NCI-H1105 treated with DMSO at 0.1 percent for 48 hours (cell line): ENCODE measurements at regions not wholly inside any gene's neighbourhood (a gene's known extent, or its start where the extent isn't known, plus 50 kb on each side); places are given as distances from the start of the nearest gene placed in this dataset.

Experiments used
- DNase-seq: peaks from one replicate; lab custom pipeline; 2025; lab: John Stamatoyannopoulos, UW

DNA sequence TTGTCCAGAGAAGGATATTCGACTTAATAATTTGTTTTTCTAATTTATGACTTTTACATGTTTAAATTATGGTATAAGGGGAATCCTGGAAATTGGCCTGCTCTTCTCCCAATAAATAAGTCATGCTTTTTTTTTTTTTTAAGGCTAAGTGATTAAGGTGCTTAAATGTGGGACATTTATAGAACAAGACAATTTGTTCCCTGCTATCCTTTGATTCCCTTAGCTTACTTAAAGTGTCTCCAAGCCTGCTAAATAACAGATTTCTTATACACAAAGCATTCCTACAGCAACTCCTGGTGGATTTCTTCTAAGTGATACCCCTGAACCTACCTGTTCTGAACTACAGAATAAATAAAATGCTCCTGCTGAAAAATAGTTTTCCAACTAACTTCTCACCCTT is 233.0 kb upstream of the UGT8 start:
- DNase-seq, result no peak

DNA sequence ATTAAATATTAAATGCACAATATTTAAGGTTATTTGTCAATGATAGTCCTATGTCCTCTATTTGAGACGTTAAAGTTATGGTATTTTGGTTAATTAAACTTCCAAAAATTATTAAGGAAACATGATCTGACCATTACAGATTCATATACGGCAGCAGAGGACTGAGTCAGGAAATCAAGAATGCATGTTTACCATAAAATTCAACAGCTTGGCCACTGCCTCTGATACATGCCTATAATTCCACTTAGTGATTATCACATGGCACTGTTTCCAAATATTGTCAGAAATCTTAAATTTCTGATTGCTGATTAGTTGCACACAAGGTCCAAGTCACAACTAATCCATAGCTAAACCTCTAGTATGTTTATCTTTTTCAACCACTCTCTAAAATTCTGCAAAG is 232.2 kb upstream of the UGT8 start:
- no peak for DNase-seq

DNA sequence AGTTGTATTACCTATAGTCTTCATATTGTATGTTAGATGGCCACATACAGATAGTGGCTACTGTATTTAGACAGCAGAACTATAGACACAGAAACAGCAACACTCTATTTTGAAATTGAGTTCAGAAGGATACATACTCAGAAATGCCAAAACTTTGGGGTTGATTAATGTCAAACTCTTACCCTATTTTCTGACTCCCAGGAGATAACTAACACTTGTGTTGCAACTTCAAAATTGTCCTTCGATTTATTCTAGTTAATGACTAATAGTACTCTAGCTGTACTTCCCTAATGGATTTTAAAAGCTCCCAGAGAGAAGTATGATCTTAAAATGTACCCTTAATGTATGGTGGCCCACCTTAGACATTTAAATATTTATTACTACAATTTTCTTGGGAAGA is 229.9 kb upstream of the UGT8 start:
- DNase-seq, result no peak

DNA sequence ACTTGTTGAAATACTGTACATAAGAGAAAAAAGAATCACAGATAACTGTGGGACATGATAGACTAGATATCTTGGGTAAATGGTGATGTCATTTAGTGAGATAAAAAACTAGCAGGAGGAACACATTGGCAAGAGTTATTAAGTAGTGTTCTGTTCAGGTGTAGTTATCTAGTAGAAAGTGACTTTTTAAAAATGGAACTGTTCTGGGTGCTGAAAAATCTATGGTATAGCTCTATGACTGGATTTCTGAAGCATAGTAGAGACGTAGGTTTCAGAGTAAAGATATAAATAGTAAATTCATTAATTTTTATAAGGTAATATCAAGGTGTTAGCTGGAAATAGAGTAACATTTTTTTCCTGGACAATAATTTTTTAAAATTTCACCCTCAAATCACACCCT is 225.1 kb upstream of the UGT8 start:
- DNase-seq, result no peak

DNA sequence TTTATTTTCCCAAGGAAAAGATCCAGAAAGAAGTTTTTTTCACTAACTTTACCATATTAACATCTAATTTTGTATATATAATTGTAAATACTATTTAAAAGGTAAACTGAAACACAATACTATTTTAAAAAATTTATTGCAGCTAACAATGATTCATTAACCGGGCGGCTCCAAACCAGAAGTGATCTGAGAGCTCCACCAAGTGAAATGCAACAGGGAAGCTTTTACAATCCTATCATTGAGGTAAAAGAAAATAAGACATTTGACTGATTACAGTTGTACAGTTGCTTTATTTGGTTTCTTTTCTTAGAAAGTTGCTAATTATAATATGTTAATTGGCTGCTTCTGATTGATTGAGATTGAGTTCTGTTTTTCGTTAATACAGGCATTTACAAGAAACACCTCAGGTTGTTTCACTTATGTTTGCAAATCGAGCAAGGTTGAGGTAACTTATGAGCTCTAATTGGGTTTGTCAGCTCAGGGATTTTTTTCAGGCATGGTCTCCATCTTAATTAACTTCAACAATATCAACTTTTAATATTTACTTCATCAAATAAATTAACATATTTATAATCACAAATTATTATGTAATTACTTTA is 220.2 kb upstream of the UGT8 start:
- DNase-seq, result no peak

DNA sequence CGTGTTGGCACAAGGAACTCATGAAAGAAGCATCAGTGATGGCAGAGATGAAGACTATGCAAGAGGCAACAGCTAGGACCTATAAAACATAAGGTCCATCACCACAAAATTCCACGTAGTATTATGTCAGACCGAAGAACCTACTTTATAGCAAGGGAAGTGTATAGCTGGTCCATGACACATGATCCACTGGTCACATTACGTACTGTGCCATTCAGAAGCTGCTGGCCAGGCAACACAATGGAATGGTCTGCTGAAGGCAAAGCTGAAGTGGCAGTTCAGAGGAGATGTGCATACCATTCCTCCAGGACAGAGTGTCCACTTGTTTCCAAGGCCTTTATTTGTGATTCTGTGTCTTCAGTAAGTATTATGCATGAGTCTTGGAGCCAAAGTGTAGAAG is 215.5 kb upstream of the UGT8 start:
- DNase-seq, result no peak

DNA sequence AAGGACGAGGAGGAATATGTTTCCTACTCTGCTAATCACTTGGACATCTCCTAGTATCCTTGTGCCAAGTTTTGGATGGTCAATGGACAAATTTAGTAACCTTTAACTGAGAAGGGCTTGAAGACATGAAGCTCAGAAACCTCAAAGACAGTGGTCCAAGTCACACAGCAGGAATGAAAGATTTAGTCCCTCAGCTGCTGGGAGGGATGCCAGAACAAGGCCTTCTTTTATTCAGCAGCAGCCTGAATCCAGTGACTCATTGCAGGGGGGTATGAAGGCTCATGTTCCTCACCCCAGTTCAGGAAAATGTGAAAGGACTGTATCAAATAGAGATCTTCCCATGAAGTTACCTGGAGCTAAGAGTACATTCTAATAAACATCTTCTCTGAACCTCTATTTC is 214.9 kb upstream of the UGT8 start:
- no peak for DNase-seq

DNA sequence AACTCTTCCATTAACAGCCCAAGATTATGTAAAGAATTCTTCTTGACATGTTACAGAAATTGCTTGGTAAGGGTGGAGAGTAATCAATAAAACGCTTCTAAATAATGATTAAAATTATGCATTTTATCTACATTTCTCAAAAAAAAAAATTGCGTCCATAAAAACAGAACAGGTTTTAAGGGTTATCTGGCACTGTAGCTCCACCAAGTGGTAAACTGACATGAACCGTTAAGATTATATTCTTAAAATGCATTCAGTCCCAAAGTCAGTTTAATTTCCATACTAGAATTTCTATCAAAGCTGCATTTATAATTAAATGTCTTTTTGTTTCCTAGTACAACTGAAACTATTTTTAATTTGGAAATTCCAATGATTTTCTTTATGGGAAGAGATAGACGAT is 214.0 kb upstream of the UGT8 start:
- peak; percentile 16 for DNase-seq

DNA sequence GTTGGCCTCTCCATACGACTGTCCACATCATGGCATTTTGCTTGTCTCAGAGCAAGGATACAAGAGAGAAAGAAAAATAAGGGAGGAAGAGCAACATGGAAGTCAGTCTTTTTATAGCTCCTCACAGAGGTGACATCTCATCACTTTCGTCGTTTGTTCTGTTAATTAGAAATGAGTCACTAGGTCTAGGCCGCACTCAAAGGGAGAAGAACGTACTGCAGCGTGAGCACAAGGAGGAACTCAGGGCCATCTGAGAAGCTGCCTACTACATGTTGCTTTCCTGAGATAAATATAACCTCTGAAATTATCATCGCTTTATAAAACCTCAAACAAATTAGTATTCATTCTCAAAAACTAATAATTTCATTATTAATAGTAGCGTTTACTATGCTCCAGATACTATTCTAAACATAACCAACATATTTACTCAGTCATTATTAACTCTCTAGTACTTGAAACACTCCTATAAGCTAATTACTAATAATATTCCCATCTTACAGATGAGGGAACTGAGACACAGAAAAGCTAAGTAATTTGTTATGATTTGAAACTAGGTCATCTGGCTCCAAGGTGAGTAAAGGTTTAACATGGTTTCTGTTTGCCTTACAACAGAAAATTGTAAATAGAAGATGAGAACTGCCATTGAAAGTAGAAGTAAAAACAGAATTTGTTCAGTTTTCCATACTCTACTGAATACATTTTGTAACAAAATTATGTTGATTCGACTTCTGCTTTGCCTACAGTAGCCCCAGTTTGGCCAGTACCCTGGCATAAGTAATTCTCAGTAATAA is 213.2 kb upstream of the UGT8 start:
- DNase-seq, result no peak

DNA sequence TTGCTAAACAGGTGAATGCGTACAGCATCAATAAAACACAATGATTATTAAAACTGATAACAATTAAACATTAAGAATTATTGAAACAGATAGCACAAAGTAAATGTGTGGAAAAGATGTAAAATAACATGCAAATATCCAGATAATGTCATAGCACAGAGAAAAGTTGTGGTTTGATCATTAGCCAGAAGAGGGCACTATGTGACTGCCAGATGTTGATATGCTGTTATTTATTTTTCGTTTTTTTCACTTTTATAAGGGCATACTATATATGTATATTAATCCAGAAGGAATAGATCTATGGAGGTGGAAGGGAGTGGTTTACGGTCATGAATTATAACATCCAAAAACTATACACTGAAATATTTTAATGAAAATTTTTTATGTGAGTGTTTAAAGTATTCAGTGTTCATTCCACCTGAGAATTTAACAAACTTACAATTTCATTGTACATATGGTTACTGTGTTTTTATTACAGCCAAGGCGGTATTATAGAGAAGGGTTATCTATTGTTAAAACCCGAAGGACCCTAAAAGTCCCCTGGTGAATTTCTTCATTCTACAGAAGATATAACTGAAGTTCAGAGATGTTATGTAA is 211.9 kb upstream of the UGT8 start:
- DNase-seq, result peak; percentile 32

DNA sequence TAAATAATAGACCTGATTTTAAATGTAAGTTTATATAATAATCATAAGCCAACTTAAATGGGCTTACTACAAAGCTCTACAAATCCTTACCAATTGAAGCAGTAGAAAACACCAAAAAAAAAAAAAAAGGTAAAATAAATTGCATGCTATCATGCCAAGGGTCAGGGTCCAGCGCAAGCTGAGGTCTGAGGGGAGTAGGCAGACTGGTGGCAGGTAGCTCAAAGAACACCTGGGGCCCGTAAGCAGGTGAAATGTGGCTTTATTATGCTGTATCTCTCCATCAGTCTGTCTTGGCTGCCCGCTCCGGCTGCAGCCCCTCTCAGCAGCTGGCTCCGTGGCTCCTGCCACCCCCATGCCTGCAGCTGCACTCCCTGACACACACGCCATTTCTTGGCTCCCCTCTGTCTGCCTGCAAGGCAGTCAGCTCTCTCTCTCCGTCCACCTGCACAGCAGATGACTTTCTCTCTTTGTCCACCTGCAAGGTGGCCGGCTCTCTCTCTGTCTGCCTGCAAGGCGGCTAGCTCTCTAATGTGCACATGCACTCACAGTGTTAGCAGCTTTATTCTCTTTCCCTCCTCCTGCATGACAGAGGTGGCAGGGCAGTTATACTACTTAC is 209.4 kb upstream of the UGT8 start:
- peak; percentile 83 for DNase-seq

DNA sequence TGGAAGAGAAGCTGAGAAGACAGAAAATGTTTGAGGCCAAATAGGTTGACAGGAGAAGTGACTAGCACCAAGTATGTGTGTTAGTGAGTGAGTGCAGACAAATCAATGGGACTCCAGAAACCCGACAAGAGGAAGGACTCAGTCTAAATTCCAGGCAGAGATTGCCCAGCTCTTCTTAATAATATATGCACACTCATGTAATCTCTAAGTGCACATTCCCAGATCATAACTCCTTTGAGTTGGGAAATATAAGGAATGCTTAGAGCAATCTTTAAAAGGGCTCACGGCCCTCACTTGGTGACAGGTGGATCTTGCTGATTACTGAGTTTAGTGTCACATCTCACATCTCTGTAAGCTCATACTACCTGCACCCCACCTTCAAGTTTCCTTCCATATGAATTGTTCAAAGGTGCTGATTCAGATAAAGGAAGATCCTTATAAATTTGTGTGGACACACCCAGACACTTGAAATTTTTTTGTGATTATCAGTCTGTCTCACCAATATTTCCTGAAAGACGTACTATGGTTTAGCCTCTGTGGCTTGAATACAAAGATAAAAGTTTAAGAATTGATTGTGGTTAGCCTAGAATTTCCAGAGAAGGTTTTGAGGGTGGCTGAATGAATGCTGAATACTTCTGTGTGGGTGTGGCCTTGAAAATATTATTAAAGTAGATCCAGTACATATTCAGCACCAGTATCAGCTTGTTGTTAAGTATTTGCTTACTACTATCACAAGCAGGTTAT is 205.1 kb upstream of the UGT8 start:
- DNase-seq, result no peak

DNA sequence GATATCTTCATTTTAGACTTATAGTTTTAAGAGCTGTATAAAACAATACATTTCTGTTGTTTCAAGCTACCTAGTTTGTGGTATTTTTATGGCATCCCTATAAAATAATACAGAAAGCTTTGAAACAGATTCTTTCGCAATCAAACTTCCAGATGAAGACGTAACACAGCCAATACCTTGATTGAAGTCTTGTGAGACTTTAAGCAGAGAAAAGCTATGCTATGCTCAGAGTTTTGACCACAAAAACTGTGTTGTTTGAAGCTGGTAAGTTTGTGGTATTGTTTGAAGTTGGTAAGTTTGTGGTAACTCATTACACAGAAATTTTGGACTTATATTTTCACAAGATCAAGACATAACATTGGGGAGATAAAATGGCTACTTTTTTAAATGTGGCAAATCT is 201.8 kb upstream of the UGT8 start:
- DNase-seq, result no peak

DNA sequence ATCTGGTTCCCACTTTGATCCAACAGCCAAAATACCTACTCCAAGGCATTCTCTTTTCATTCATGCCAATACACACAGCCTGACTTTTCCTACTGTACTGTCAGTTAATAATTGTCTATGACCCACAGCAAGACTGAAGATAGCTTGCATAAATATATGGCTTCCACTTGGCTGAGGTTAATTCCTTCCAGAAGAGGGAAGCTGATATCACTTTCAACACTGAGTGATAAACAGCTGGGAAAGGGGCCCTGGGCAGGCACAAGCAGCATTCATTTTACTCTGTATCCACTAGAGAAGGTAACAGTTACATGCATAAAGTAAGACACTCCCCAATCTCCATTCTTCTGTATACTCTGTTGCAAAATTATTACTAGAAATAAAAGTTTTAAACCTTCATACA is 200.2 kb upstream of the UGT8 start:
- DNase-seq, result no peak

DNA sequence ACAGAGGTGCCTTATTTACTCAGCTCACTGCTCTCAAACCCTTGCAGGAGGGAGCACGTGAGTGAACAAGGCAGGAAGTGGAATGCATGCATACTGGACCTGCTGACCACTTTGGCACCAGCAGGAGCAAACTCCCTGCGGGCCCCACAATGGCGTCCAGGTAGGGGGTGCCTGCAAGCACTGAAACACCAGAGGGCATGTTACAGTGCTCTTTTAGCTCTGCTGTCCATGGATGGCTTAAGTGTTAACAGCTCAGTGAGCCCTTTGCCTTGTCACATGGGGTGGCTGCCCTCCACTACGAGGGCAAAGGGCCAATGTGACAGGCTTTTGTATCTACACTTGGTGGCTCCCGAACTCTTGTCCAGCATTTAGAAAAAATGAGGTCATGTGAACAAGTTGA is 199.5 kb upstream of the UGT8 start:
- DNase-seq, result no peak

DNA sequence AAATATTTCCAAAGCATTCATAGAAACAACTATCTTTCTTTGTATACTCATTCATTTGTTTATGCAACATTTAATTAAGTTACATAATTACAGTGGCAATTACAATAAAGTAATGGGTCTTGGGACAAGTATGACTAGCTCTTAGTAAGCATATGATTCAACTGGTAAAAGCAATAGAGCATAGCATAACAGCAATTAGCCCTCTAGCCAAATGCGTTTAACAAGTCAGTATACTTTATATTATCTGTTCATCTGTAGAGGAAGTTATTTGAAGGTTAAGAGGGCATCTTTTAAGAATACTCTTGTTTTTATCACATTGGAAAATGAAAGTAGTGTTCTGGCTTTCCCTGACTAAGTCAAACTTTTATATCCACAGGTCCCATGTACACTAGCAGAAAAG is 198.1 kb upstream of the UGT8 start:
- peak; percentile 69 for DNase-seq

DNA sequence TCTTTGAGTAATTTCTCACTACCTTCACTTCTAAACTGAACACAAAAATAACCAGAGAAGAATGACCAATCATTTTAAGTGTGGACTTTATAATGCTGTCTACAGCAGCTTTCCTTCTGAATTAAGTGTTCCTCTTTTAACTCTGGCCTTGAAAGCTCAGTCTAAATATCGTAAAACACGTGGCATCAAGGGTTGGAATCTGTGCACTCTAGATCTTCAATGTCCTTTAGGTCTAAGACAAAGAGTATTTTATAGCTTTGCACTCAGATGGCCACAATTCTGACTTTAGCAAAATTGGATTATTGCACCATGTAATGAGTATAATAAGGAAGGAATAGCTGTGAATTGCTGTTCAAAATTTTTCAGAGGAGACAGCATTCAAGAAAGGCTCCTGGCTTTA is 197.1 kb upstream of the UGT8 start:
- DNase-seq, result no peak

DNA sequence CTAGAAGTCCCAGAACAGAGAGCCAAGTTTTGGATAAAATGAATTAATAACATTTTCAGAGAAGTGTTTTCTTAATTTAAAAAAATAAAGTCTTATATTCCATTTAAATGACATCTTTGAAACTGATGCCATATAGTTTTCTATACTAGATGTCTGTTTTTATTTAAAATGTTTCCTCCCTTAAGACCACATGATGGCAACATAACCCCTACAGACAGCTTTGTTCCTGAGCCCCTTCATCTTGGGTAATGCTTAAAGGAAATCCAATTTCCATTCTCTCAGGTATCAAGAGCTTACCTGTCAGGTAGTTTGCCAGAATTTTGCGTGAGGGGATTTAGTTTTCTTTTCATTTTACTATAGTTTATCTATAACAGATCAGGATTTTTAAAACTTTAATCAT is 181.4 kb upstream of the UGT8 start:
- DNase-seq, result peak; percentile 69

DNA sequence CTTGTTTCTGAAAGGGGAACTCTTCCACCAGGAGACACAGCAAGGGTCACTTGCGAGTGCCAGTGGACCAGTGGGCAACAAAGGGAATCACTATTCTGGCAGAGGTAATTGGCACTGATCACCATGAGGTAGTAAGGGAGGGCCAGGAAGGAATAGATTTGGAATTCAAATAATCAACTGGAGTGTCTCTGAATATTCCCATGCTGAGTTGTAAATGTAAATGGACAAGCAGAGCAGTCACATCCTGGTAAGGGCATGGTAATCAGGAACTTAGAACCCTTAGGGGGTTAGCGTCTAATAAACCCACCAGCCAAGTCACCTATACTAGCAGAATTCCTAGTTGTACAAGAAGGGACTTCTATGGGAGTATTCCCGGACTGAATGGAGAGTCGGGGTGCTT is 178.5 kb upstream of the UGT8 start:
- no peak for DNase-seq

DNA sequence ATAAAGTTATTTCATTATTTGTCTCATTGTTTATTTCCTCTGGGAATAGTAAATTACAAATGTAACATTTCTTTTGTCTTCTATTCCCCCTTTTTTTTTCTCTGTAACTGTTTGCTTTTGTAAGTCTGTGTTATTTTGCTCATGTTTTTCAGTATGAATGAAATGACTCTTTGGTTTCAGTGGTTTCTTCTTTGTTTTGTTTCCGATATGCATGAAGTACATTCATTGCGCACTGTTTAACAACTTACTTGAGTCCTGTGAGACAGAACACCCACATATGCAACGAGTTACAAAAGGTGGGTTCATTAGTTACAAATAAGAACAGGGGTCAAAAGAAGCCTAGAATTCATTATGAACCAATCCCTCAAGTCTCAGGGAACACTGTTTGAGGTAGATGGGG is 175.0 kb upstream of the UGT8 start:
- DNase-seq, result no peak

DNA sequence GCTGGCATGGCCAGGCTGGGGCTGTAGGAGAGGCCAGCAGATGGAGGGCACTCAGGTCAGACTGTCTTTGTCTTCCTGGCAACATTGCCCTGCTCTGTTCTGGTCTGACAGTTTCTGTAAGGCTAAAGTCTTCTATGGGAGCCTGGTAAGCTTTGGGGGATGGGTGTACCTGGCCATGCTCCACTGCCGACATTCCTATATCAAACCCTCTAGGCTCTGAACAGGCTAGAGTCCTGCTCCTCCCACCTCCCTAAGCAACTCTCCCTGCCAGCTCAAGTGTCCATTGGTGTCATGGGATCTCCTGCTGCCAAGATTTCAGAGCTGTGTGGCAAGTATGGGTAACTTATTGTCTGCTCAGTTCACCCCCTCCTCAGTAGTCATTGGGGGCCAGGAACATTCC is 163.5 kb upstream of the UGT8 start:
- no peak for DNase-seq

DNA sequence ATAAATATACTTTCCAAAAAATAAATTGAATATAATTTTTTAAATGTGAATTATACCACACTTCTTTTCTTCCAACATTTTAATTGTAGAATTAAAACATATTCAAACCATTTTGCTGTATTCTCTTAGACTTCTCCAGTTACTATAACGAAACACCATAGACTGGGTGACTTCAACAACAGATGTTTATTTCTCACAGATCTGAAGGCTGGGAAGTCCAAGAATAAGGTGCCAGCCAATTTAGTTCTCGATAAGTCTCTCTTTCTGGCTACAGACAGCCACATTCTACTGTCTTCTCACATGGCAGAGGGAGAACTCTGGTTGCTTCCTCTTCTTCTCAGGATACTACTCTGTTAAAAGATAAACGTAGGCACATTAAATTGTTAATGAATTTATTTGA is 155.8 kb upstream of the UGT8 start:
- no peak for DNase-seq

DNA sequence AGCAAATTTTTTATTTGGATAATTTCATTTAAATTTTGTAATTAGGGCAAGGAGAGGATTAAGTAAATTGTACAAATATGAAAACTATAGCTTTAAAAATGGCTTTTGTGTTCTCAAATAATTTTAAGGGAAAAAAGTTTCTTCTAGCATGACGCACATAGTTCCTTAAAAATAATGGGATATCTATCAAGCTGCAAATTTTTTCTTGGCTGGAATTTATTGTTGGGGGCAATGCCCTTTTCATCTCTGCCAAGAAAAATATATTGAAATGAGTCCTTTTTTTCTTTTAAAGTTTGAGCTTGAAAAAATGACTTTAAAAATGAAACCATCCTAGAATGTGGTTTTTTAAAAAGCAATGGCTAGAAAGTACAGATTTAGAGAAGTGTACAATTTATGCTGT is 154.4 kb upstream of the UGT8 start:
- no peak for DNase-seq
